ENCODE measurements at regions not wholly inside any gene's neighbourhood (a gene's known extent, or its start where the extent isn't known, plus 50 kb on each side); places are given as distances from the start of the nearest gene placed in this dataset.

DNA sequence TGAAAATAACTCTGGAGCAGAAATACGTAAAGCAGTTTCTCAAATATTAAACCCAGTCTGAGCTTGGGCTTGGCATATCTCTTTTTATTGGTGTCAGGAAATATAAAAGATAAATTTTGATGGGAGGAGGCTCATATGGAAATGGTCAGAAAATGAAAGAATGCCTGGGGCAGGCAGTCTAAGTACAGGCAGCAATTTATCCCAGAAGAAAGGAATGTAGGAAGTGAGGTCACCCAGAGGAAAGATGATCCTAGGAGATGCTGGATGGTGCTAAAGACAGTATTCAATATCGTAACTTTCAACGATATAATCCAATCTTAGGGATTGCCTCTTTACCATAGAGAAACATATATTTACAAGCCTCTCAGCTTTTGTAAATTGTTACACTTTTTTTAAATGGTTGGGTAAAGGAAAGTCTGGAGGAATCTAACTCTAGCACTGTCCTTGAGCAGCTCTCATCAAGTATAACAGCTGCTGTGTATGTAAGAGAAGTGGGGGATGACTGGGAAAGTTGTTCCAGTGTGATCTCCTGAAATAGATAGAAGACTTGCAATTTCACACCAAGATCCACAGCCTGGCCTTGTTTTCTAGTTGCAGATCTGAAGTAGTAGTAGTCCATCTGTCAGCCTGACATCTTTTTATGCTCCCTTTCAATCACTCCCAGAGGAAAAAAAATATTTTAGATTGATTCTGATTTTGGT is 256.9 kb upstream of the SASH1 start:
- no peaks in the 10 kb centered on the region for H3K36me3 ChIP-seq
- no peaks in the 10 kb centered on the region for H3K27me3 ChIP-seq
- no peak overlapping the region for H3K4me3 ChIP-seq (ENCODE audit: low read depth in 1 of 2, low read length in 1 of 2)
- H3K9me3 ChIP-seq, result no peaks in the 10 kb centered on the region
- H3K27ac ChIP-seq, result no peak overlapping the region
- TF ChIP-seq CTCF (IDR thresholded peaks at IDR 0.05), result no peak
- H3K4me1 ChIP-seq (ENCODE audit: control insufficient read depth in 1 of 2, insufficient read depth in 1 of 2, low read depth in 1 of 2, low read length in 1 of 2), result no peaks in the 10 kb centered on the region

DNA sequence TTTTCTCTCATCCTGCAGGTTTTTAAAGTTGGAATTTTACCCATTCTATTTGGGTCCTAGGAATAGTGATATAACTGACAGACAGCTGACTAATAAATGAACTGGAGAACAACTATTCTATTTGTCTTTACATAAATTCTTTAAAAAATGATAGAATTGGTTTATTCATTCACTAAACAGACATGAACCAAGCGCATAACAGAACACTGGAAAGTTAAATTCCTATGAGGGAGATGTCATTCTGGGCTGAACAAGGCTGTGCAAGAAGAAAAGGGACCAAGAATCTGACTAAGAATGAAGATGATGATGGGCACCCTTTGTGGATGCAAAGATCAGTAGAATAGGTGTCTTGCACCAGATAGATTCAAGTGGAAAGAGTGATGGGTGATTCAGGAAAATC is 256.3 kb upstream of the SASH1 start:
- Histone ChIP-seq H3K27ac (no peak overlapping the region), H3K36me3 (no peaks in the 10 kb centered on the region), H3K4me3 (ENCODE audit: low read depth in 1 of 2, low read length in 1 of 2) (no peak overlapping the region), H3K9me3 (no peaks in the 10 kb centered on the region), H3K27me3 (no peaks in the 10 kb centered on the region), H3K4me1 (ENCODE audit: control insufficient read depth in 1 of 2, insufficient read depth in 1 of 2, low read depth in 1 of 2, low read length in 1 of 2) (no peaks in the 10 kb centered on the region)
- no peak for TF ChIP-seq CTCF (IDR thresholded peaks at IDR 0.05)

GRCh38 chr6:148086843-148087242 is 255.8 kb upstream of the SASH1 start:
- Histone ChIP-seq H3K9me3 (no peaks in the 10 kb centered on the region), H3K4me3 (ENCODE audit: low read depth in 1 of 2, low read length in 1 of 2) (no peak overlapping the region), H3K27me3 (no peaks in the 10 kb centered on the region), H3K27ac (no peak overlapping the region), H3K4me1 (ENCODE audit: control insufficient read depth in 1 of 2, insufficient read depth in 1 of 2, low read depth in 1 of 2, low read length in 1 of 2) (no peaks in the 10 kb centered on the region), H3K36me3 (no peaks in the 10 kb centered on the region)
- no peak for TF ChIP-seq CTCF (IDR thresholded peaks at IDR 0.05)

- no peak overlapping the region for H3K27ac ChIP-seq
- no peaks in the 10 kb centered on the region for H3K4me1 ChIP-seq (ENCODE audit: control insufficient read depth in 1 of 2, insufficient read depth in 1 of 2, low read depth in 1 of 2, low read length in 1 of 2)
- no peaks in the 10 kb centered on the region for H3K36me3 ChIP-seq
- H3K4me3 ChIP-seq (ENCODE audit: low read depth in 1 of 2, low read length in 1 of 2), result no peak overlapping the region
- no peak for TF ChIP-seq CTCF (IDR thresholded peaks at IDR 0.05)
- no peaks in the 10 kb centered on the region for H3K27me3 ChIP-seq
- H3K9me3 ChIP-seq, result no peaks in the 10 kb centered on the region
Measured at GRCh38 chr6:148087659-148088058, 255.0 kb upstream of the SASH1 start.

DNA sequence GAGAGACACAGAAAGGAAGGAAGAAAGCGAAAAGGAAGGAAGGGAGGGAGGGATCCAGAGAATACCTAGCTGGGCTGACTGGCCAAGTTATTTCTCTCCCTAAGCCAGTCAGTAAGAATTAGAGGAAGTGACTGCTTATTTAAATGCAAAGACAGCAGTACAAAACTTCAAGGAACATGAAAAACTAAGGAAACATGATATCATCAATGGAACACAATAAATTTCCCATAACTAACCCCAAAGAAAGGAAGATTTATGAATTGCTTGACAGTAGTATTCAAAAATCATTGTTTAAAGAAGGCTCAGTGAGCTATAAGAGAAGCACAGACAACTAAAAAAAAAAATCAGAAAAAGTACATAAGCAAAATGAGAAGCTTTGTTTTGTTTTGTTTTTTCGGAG is 252.3 kb upstream of the SASH1 start:
- Histone ChIP-seq H3K36me3 (no peaks in the 10 kb centered on the region), H3K27ac (no peak overlapping the region), H3K27me3 (no peaks in the 10 kb centered on the region), H3K4me3 (ENCODE audit: low read depth in 1 of 2, low read length in 1 of 2) (no peak overlapping the region), H3K9me3 (no peaks in the 10 kb centered on the region), H3K4me1 (ENCODE audit: control insufficient read depth in 1 of 2, insufficient read depth in 1 of 2, low read depth in 1 of 2, low read length in 1 of 2) (no peaks in the 10 kb centered on the region)
- no peak for TF ChIP-seq CTCF (IDR thresholded peaks at IDR 0.05)

Measured in neutrophil (primary cell).